WTC11 (cell line): ENCODE measurements at regions not wholly inside any gene's neighbourhood (a gene's known extent, or its start where the extent isn't known, plus 50 kb on each side); places are given as distances from the start of the nearest gene placed in this dataset.

Experiments used
- E2F4 ChIP-seq: sonication (generic); formaldehyde crosslinking; IDR thresholded peaks from 2 replicates; pipeline ENCODE4 v1.8.1; 2022; ENCODE audit warnings: low read depth, mild to moderate bottlenecking, moderate library complexity, missing genetic modification reagents, borderline replicate concordance
- HMGXB4 ChIP-seq: sonication (generic); formaldehyde crosslinking; IDR thresholded peaks from 2 replicates; pipeline ENCODE4 v1.8.1; 2023; ENCODE audit warnings: mild to moderate bottlenecking, moderate library complexity, missing genetic modification reagents
- TF ChIP-seq, protein P1 (sequence below): sonication (generic); formaldehyde crosslinking; IDR thresholded peaks from 2 replicates; pipeline ENCODE4 v1.8.1; 2022; ENCODE audit warnings: low read depth, missing genetic modification reagents, borderline replicate concordance

DNA sequence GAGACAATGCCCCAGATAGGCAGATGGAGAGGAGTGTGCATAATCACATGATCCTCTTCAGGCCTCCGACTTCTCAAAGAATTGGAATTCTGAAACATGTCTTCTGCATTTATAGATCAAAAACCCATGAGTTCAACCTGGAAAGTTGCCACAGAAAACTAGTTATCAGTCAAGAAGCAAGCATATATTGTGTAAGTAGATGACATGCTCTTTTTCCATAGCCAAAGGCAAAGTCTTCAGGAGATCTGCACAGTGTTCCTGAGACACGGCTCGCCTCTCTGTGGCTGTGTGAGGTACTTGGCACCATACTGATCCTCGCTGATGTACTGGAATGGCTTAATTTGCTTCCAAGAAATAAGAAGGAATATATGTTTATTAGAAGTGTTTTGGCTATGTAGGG is 213.5 kb upstream of the MKI67 start:
- TF ChIP-seq E2F4 (CRISPR knock-in tag) (no peak), HMGXB4 (no peak)
- TF ChIP-seq, protein P1, sequence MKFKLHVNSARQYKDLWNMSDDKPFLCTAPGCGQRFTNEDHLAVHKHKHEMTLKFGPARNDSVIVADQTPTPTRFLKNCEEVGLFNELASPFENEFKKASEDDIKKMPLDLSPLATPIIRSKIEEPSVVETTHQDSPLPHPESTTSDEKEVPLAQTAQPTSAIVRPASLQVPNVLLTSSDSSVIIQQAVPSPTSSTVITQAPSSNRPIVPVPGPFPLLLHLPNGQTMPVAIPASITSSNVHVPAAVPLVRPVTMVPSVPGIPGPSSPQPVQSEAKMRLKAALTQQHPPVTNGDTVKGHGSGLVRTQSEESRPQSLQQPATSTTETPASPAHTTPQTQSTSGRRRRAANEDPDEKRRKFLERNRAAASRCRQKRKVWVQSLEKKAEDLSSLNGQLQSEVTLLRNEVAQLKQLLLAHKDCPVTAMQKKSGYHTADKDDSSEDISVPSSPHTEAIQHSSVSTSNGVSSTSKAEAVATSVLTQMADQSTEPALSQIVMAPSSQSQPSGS (CRISPR knock-in tag) = no peak
